ENCODE measurements at regions not wholly inside any gene's neighbourhood (a gene's known extent, or its start where the extent isn't known, plus 50 kb on each side); places are given as distances from the start of the nearest gene placed in this dataset.

DNA sequence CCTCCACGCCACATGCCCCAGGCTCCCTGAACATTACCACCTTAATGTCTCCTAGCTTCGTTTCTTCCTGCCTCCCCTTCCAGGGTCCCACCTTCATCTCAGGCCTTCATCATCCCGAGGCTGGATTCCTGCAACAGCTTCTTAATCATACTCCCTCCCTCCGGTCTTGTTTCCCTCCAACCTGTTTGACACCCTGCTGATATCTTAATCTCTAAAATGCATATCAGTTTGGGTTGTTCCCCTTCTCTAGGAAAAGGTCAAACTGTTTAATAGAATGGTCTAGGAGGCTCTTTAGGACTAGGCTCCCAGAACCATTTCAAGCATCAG lies 125.5 kb upstream of the ARHGAP5 start:
- H3K36me3 Mint-ChIP-seq: no peaks in the 10 kb centered on the region
- H3K4me3 Mint-ChIP-seq: no peak overlapping the region
- H3K27ac Mint-ChIP-seq: no peak overlapping the region
- H3K4me1 Mint-ChIP-seq: peaks cover 14% of the 10 kb centered on the region
- peaks cover 3% of the 10 kb centered on the region for H3K27me3 Mint-ChIP-seq
- H3K9me3 Mint-ChIP-seq: no peaks in the 10 kb centered on the region

DNA sequence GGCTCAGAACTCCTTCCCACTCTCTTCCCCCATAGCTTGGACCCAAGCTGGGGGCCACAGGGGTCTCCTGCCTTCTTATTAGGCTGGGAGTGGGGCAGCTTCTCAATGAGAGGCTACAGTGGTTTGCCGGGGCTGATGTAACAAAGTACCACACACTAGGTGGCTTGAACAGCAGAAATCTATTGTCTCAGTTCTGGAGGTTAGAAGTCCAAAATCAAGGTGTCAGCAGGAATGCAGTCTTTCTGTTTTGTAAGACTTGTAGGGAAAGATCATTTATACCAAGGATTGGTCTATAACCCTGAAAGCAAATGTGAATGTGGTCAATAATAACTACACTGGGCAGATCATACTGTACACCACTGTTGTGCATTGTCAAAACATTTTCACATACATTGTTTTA lies 124.5 kb upstream of the ARHGAP5 start:
- H3K27me3 Mint-ChIP-seq: peaks cover 3% of the 10 kb centered on the region
- no peak overlapping the region for H3K4me3 Mint-ChIP-seq
- H3K4me1 Mint-ChIP-seq: peaks cover 4% of the 10 kb centered on the region
- H3K9me3 Mint-ChIP-seq: no peaks in the 10 kb centered on the region
- no peak overlapping the region for H3K27ac Mint-ChIP-seq
- H3K36me3 Mint-ChIP-seq: no peaks in the 10 kb centered on the region

DNA sequence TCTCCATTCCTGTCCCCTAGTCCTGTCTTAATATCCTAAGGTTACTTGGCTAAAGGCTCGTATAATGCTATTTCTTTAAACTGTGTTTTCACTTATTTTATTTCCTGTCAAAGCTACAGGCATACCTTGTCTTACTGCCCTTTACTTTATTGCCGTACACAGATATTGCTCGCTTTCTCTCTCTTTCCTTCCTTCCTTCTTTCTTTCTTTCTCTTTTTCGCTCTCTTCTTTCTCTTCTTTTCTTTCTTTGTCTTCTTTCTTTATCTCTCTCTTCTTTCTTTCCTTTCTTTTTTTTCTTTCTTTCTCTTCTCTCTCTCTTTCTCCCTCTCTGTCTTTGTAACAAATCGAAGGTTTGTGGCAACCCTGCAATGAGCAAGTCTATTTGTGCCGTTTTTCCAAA lies 123.9 kb upstream of the ARHGAP5 start:
- Mint-ChIP-seq H3K27me3 (peaks cover 3% of the 10 kb centered on the region), H3K4me1 (no peaks in the 10 kb centered on the region), H3K4me3 (no peak overlapping the region), H3K27ac (no peak overlapping the region), H3K36me3 (no peaks in the 10 kb centered on the region), H3K9me3 (no peaks in the 10 kb centered on the region)

DNA sequence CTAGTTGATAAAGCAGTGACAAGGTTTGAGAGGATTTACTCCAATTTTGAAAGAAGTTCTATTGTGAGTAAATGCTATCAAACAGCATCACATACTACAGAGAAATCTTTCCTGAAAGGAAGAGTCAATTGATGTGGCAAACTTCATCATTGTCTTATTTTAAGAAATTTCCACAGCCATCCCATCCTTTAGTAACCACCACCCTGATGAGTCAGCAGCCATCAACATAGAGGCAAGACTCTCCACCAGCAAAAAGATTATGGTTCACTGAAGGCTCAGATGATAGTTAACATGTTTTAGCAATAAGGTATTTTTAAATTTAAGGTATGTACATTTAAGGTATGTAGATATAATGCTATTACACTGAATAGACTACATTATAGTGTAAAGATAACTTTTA lies 122.1 kb upstream of the ARHGAP5 start:
- H3K27ac Mint-ChIP-seq: no peak overlapping the region
- H3K27me3 Mint-ChIP-seq: peaks cover 3% of the 10 kb centered on the region
- no peak overlapping the region for H3K4me3 Mint-ChIP-seq
- no peaks in the 10 kb centered on the region for H3K9me3 Mint-ChIP-seq
- no peaks in the 10 kb centered on the region for H3K4me1 Mint-ChIP-seq
- H3K36me3 Mint-ChIP-seq: no peaks in the 10 kb centered on the region

DNA sequence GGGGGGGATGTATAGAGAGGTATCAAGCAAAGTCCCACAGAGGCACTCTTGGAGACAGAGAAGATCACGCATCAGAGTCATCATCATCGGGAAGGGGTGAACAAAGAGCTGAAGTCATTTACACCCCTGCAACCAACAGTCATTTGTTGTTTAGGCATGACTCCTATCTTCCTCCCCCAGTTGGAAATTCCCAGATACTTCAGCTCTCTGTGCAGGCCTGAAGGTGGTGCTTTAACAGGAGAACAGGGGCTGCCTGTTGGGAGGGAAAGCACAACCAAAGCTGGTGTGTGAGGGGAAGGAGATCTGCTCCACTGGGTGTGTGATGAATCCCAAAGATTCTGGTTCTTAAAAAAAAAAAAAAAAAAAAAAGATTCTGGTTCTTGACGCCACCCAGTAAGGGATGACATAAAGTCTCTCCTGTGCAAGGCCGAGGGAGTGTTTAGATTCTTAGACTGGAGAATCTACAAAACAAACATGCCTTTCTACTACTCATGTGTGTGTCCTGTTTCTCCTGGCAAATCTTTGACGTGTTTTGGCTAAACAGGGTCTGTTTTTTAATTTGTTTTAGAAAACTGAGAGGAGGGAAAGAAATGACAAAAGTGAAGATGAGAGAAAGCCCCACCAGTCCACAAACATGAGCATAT lies 121.0 kb upstream of the ARHGAP5 start:
- H3K4me3 Mint-ChIP-seq: no peak overlapping the region
- H3K27me3 Mint-ChIP-seq: peaks cover 3% of the 10 kb centered on the region
- H3K9me3 Mint-ChIP-seq: peaks cover 6% of the 10 kb centered on the region
- H3K27ac Mint-ChIP-seq: no peak overlapping the region
- H3K36me3 Mint-ChIP-seq: no peaks in the 10 kb centered on the region
- no peaks in the 10 kb centered on the region for H3K4me1 Mint-ChIP-seq

DNA sequence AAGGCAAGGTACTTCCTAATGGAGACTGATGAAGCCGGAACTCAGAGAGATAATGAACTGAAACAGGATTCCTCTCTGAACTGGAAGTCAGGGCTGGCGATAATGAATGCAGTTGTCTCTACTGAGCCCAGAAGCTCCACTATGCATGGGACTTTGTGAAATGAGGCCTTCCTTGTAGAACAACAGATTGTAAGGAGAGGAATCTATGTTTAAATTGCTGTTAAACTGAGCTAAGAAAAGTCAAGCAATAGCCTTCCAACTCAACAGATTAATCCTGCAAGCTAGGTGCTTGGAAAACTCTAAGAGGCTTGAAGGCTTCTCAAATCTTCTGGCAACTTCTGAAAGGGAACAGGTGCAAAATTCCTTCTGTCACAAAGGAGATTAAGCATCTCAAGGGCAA lies 119.5 kb upstream of the ARHGAP5 start:
- Mint-ChIP-seq H3K27me3 (peaks cover 3% of the 10 kb centered on the region), H3K9me3 (peaks cover 6% of the 10 kb centered on the region), H3K36me3 (no peaks in the 10 kb centered on the region), H3K4me1 (no peaks in the 10 kb centered on the region), H3K27ac (no peak overlapping the region), H3K4me3 (no peak overlapping the region)

DNA sequence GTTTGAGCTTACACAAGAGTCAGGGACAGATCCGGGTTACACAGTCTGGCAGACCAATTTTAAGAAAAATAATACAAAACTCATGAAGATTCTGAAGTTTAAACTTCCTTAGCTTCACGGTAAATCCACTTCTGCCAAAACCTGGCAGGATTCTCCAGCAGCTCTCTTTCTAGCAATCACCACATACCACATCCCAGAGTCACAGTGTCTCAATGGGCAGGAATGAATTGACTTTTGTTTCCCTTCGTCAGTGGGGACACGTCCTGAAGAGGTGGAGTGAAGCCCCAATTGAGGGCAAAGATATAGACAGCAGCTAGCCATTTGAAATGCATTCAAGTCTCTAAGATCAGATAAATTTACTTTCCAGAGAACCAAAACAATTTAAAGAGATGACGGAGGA lies 117.1 kb upstream of the ARHGAP5 start:
- Mint-ChIP-seq H3K9me3 (peaks cover 6% of the 10 kb centered on the region), H3K36me3 (no peaks in the 10 kb centered on the region), H3K27me3 (no peaks in the 10 kb centered on the region), H3K4me1 (no peaks in the 10 kb centered on the region), H3K27ac (no peak overlapping the region), H3K4me3 (no peak overlapping the region)

DNA sequence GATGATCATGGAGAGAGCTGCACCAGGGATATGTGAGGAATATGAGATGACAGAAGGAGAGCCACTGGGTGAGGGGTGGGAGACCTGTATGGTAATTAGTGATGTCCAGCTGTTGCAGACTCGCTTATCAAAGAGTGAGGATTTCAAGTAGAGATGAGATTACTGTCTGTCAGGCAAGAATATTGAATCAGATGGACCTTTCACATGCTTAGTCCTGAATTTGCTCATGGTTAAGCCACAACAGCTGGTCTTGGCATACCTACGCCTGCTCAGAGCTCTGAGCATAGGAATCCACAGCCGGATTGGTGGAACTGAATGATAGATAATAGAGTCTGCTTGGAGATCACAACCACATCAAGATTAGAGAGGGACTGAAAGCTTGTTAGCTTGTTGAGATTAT lies 115.2 kb upstream of the ARHGAP5 start:
- Mint-ChIP-seq H3K27ac (no peak overlapping the region), H3K9me3 (peaks cover 6% of the 10 kb centered on the region), H3K27me3 (no peaks in the 10 kb centered on the region), H3K36me3 (no peaks in the 10 kb centered on the region), H3K4me3 (no peak overlapping the region), H3K4me1 (peaks cover 6% of the 10 kb centered on the region)

DNA sequence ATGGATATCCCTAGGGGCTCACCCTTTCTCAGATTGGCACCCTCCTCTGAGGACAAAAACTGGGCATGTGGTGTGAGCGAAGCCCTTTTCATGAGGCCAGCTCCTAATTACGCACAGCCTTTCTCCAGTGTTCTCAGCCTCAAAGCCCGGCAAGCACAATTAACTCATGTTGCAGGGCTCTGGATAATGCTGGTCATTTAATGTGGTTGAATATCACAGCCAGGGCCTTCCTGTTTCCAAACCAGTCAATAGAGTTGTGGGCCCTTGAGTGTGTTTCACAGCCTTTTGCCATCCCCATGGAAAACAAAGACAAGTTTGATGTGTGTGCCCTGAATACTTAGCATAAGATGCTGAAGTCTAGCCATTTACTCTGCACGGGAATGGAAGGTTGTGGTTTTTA lies 114.2 kb upstream of the ARHGAP5 start:
- no peak overlapping the region for H3K27ac Mint-ChIP-seq
- H3K9me3 Mint-ChIP-seq: peaks cover 6% of the 10 kb centered on the region
- H3K27me3 Mint-ChIP-seq: no peaks in the 10 kb centered on the region
- H3K4me1 Mint-ChIP-seq: peaks cover 6% of the 10 kb centered on the region
- no peak overlapping the region for H3K4me3 Mint-ChIP-seq
- H3K36me3 Mint-ChIP-seq: no peaks in the 10 kb centered on the region

DNA sequence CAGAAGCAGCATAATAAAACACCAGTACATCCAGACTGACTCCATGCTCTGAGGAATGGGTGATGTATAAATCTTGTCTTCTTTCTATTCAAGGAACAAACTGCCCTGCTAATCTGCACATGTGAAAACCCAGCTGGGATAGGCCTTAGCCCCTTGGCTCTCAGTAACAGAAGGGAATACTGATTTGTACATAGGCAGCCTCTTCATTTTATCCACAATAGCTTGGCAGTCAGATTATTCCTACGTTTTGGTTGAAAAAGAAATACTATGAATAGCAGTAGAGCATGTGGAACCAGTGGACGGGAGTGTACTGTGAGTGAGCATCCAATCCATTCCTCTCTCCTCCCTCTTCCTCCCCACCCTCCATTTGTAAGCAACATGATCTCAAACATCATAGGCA lies 113.5 kb upstream of the ARHGAP5 start:
- no peaks in the 10 kb centered on the region for H3K27me3 Mint-ChIP-seq
- peaks cover 7% of the 10 kb centered on the region for H3K4me1 Mint-ChIP-seq
- peaks cover 6% of the 10 kb centered on the region for H3K9me3 Mint-ChIP-seq
- no peaks in the 10 kb centered on the region for H3K36me3 Mint-ChIP-seq
- H3K27ac Mint-ChIP-seq: no peak overlapping the region
- no peak overlapping the region for H3K4me3 Mint-ChIP-seq

DNA sequence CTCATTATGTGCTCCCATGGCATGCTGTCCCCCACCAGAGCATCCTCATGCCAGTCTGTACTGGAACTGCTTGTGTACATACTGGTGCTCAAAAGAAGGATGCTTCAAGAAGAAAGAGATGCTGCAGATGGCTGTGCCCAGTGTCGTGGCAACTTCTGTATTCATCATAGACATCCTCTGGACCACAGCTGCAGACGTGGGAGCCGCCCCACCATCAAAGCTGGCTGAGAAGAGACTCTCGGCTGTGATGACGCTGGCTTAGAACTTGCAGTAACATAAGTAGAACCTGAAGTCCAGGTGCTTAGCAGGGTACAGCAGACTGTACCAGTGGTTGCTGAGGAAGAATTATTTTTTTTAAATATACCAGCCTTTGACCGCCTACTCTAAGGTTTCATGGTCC lies 112.6 kb upstream of the ARHGAP5 start:
- Mint-ChIP-seq H3K4me1 (peaks cover 14% of the 10 kb centered on the region), H3K36me3 (no peaks in the 10 kb centered on the region), H3K27me3 (no peaks in the 10 kb centered on the region), H3K9me3 (peaks cover 6% of the 10 kb centered on the region), H3K4me3 (no peak overlapping the region), H3K27ac (no peak overlapping the region)

DNA sequence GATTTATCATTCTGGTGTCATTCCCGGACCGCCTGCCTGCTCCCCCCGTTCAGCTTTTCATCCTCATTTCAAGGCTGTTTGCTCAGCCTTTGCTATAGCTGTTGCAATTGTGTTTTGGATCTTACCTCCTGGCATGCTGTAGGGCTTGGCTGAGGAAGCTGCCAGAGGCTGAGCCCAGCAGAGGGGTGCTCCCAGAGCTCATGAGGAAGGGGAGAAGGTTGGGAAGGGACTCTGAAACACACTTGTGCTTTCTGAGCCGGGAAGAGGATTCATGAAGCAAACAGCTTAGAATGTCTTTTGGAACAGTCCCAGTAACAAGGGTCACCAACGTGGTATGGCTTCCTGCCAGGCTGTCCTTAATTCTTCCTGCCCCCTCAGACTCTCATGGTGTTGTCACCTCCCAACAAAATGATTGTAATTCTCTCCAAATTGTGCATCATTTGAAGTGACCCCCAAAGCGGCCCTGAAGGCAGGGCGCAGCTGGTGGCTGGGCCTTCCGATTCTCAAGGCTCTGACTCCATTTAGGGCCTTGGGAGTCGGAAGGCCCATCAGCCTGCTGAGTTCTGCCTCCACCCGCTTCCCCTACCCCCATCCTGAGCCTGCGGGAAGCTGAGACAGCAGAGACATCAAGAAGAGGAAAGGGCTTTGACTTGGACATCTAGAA lies 111.9 kb upstream of the ARHGAP5 start:
- Mint-ChIP-seq H3K27ac (no peak overlapping the region), H3K27me3 (no peaks in the 10 kb centered on the region), H3K4me3 (no peak overlapping the region), H3K4me1 (peaks cover 14% of the 10 kb centered on the region), H3K9me3 (peaks cover 5% of the 10 kb centered on the region), H3K36me3 (no peaks in the 10 kb centered on the region)

DNA sequence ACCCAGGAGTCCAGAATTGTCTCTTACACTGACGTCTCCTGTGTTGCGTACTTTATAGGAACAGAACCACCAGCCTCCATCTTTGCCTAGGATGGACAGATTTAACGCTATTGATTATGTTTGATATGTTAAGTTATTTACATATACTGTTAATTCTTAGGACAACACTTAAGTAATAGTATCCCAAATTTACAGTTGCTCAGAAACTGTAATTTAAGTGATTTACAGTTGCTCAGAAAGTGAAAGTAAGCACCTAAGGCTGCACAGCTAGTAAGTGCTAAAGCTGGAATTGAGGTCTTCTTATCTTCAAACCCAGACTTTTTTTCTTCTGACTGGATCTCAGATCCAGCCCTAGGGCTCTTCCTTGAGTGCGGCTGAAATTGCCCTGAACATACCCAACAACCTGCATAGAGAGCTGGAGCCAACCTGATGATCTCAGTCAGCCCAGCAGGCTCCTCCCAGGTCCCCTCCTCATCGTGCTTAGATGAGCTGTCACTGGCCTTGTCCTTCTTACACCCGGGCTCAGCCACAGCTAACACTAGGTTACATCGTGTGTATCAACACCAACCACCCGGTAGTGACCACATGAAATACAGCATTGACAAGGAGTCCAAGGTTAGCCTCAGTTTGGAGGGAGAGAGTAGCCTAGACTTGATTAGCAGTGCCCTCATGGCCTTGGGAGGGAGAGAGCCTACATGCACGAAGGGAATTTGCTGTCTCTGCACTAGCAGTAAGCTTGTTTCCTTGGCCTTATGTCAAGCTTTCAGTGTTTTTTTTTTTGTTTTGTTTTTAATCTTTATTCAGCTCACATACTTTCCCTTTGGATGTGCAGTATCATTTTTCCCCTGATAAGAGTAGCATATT lies 111.1 kb upstream of the ARHGAP5 start:
- no peak overlapping the region for H3K4me3 Mint-ChIP-seq
- H3K27ac Mint-ChIP-seq: no peak overlapping the region
- no peaks in the 10 kb centered on the region for H3K27me3 Mint-ChIP-seq
- H3K9me3 Mint-ChIP-seq: no peaks in the 10 kb centered on the region
- no peaks in the 10 kb centered on the region for H3K36me3 Mint-ChIP-seq
- H3K4me1 Mint-ChIP-seq: peaks cover 14% of the 10 kb centered on the region

DNA sequence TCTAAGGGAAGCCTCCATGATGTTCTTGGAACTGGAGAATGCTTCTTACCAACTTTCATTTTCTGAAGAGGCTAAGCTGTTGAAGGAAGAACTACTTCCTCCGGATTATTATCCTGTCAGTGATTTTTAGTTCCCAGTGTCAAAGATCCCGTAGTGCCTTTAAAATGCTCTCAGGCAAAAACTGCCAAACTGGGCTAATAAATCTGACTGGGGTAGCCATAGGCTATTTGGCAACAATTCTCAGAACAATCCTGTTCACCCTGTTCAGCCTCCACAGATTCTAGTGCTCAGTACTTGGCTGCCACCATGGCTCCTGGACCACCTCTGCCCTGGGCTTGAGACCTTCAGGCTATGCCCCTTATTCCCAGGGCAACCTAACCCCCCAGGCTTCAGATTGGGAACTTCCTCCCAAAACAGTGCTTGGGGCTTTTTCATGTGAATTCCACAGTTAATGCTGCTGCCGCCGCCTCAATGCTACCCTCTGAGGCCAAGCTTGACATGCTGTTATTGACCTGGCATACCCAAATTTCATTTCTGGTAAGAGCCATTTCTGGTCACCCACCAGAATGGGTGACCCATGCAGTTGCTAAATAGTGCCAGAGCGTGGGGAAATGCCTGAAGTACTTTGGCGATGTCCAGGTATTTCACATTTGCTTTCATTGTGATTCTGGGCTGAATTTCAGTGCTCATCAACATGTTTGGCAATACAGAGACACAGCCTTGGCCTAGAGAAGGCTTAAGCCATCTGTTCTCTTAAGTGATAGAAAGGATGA lies 110.0 kb upstream of the ARHGAP5 start:
- H3K36me3 Mint-ChIP-seq: no peaks in the 10 kb centered on the region
- no peaks in the 10 kb centered on the region for H3K27me3 Mint-ChIP-seq
- H3K9me3 Mint-ChIP-seq: no peaks in the 10 kb centered on the region
- H3K4me3 Mint-ChIP-seq: no peak overlapping the region
- no peak overlapping the region for H3K27ac Mint-ChIP-seq
- peaks cover 14% of the 10 kb centered on the region for H3K4me1 Mint-ChIP-seq

DNA sequence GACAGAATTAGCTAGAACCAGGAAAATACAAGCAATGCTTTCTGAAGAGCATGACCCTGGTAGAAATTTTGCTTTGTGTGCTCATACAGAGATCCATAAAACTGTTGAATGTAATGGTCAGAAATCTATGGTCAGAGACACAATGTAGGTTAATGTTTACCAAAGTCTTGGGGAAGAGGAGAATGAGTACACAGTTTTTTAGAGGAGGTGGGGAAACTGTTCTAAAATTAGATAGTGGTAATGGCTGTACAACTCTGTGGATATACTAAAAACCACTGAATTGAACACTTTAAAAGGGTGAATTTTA lies 109.5 kb upstream of the ARHGAP5 start:
- Mint-ChIP-seq H3K4me3 (no peak overlapping the region), H3K9me3 (no peaks in the 10 kb centered on the region), H3K27me3 (no peaks in the 10 kb centered on the region), H3K4me1 (peaks cover 14% of the 10 kb centered on the region), H3K36me3 (no peaks in the 10 kb centered on the region), H3K27ac (no peak overlapping the region)
